ENCODE measurements at regions not wholly inside any gene's neighbourhood (a gene's known extent, or its start where the extent isn't known, plus 50 kb on each side); places are given as distances from the start of the nearest gene placed in this dataset.

GRCh38 chr15:52862677-52863076 lies 72.5 kb upstream of the ONECUT1 start:
- H3K27ac Mint-ChIP-seq (ENCODE audit: unreplicated experiment) = no peak overlapping the region
- H3K9me3 Mint-ChIP-seq (ENCODE audit: low read depth) = peaks cover 13% of the 10 kb centered on the region
- H3K4me1 Mint-ChIP-seq (ENCODE audit: low read depth) = no peaks in the 10 kb centered on the region
- TF ChIP-seq CTCF (IDR thresholded peaks at IDR 0.05) = no peak
- DNase-seq (ENCODE audit: low spot score) = no peak
- H3K4me3 Mint-ChIP-seq (ENCODE audit: unreplicated experiment) = no peak overlapping the region
- H3K36me3 Mint-ChIP-seq (ENCODE audit: low read depth) = peaks cover 2% of the 10 kb centered on the region
- peaks cover 12% of the 10 kb centered on the region for H3K27me3 Mint-ChIP-seq (ENCODE audit: low read depth)

DNA sequence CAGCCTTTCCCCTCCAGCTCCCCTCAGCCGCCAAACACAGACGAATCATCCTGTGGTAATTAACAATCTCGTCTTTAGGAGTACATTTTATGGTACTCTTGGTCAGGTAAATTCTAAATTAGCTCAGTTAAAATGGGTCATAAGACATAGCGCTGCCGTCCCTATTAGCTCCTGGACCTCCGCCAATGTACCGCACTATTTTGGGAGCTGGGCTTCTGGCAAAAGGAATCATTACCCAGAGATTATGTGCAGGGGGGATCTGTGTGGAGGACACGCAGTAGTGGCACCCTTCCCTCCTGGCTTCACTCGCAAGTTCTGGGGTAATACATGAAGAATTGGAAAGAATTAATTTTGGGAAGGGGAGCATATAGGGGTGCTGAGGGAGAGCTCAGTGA lies 68.6 kb upstream of the ONECUT1 start:
- Mint-ChIP-seq H3K9me3 (ENCODE audit: low read depth) (no peaks in the 10 kb centered on the region), H3K27me3 (ENCODE audit: low read depth) (peaks cover 18% of the 10 kb centered on the region), H3K27ac (ENCODE audit: unreplicated experiment) (no peak overlapping the region), H3K4me3 (ENCODE audit: unreplicated experiment) (no peak overlapping the region), H3K36me3 (ENCODE audit: low read depth) (no peaks in the 10 kb centered on the region), H3K4me1 (ENCODE audit: low read depth) (no peaks in the 10 kb centered on the region)
- no peak for DNase-seq (ENCODE audit: low spot score)
- no peak for TF ChIP-seq CTCF (IDR thresholded peaks at IDR 0.05)

GRCh38 chr15:52857937-52858781 lies 68.0 kb upstream of the ONECUT1 start:
- Mint-ChIP-seq H3K4me3 (ENCODE audit: unreplicated experiment) (no peak overlapping the region), H3K27me3 (ENCODE audit: low read depth) (peaks cover 23% of the 10 kb centered on the region), H3K27ac (ENCODE audit: unreplicated experiment) (no peak overlapping the region), H3K36me3 (ENCODE audit: low read depth) (no peaks in the 10 kb centered on the region), H3K9me3 (ENCODE audit: low read depth) (no peaks in the 10 kb centered on the region), H3K4me1 (ENCODE audit: low read depth) (no peaks in the 10 kb centered on the region)
- TF ChIP-seq CTCF (IDR thresholded peaks at IDR 0.05) = no peak
- DNase-seq (ENCODE audit: low spot score) = no peak

- no peaks in the 10 kb centered on the region for H3K9me3 Mint-ChIP-seq (ENCODE audit: low read depth)
- TF ChIP-seq CTCF (IDR thresholded peaks at IDR 0.05) = no peak
- no peaks in the 10 kb centered on the region for H3K36me3 Mint-ChIP-seq (ENCODE audit: low read depth)
- H3K27ac Mint-ChIP-seq (ENCODE audit: unreplicated experiment) = no peak overlapping the region
- H3K4me1 Mint-ChIP-seq (ENCODE audit: low read depth) = no peaks in the 10 kb centered on the region
- no peak for DNase-seq (ENCODE audit: low spot score)
- H3K4me3 Mint-ChIP-seq (ENCODE audit: unreplicated experiment) = no peak overlapping the region
- H3K27me3 Mint-ChIP-seq (ENCODE audit: low read depth) = peaks cover 23% of the 10 kb centered on the region
Observed at GRCh38 chr15:52857471-52857870, 67.3 kb upstream of the ONECUT1 start.

DNA sequence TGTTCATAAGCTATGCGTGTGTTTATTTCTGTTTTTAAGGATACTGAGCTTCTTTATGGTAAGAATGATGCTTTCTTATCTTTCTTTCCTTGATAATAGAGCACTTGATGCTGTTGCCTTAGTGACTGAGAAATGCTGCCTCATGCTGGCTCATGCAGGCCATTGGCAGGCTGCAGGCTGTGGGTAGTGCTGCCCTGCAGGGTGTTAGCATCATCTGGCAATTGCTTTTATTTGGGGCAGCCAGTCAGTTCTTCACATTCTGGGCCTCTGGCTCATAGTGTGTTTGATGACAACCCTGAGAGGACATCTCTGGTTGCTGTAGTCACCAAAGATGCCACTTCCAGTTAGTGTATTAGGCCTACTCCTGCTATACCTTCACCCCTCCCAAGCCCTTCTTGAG lies 66.2 kb upstream of the ONECUT1 start:
- no peak for TF ChIP-seq CTCF (IDR thresholded peaks at IDR 0.05)

More for the DNA sequence above, 66.2 kb upstream of the ONECUT1 start:
- Mint-ChIP-seq H3K27me3 (ENCODE audit: low read depth) (peaks cover 22% of the 10 kb centered on the region), H3K4me3 (ENCODE audit: unreplicated experiment) (no peak overlapping the region), H3K36me3 (ENCODE audit: low read depth) (no peaks in the 10 kb centered on the region), H3K27ac (ENCODE audit: unreplicated experiment) (no peak overlapping the region), H3K9me3 (ENCODE audit: low read depth) (no peaks in the 10 kb centered on the region), H3K4me1 (ENCODE audit: low read depth) (no peaks in the 10 kb centered on the region)
- no peak for DNase-seq (ENCODE audit: low spot score)
